ENCODE measurements at regions not wholly inside any gene's neighbourhood (a gene's known extent, or its start where the extent isn't known, plus 50 kb on each side); places are given as distances from the start of the nearest gene placed in this dataset.

GRCh38 chrX:94751611-94752010 is 1077.6 kb downstream of the FAM133A start:
- Histone ChIP-seq H3K36me3 (ENCODE audit: control insufficient read depth in 4 of 4, insufficient read depth in 3 of 4, low read depth in 1 of 4, low read length in 3 of 4) (no peaks in the 10 kb centered on the region), H3K27me3 (ENCODE audit: control insufficient read depth in 4 of 4, insufficient read depth in 4 of 4, low read length in 3 of 4) (peaks cover 0 to 2% (median 0%) of the 10 kb centered on the region in 4 donors), H3K9me3 (ENCODE audit: control insufficient read depth in 4 of 4, low read length in 3 of 4) (peaks cover 0 to 4% (median 0%) of the 10 kb centered on the region in 4 donors), H3K9ac (ENCODE audit: low read depth in 1 of 2, low read length in 2 of 2) (no peak overlapping the region), H3K4me3 (ENCODE audit: low read depth in 1 of 3, low read length in 3 of 3) (no peak overlapping the region), H3K4me1 (ENCODE audit: control insufficient read depth in 4 of 4, insufficient read depth in 4 of 4, low read length in 3 of 4) (no peaks in the 10 kb centered on the region), H3K27ac (ENCODE audit: low read depth in 1 of 2, low read length in 2 of 2) (no peak overlapping the region)
- TF ChIP-seq RAD21 (IDR thresholded peaks at IDR 0.05): no peak
- no peak for TF ChIP-seq RXRA (IDR thresholded peaks at IDR 0.05)
- TF ChIP-seq HNF4A (conservative IDR thresholded peaks at IDR 0.05): no peak
- TF ChIP-seq, protein P1, sequence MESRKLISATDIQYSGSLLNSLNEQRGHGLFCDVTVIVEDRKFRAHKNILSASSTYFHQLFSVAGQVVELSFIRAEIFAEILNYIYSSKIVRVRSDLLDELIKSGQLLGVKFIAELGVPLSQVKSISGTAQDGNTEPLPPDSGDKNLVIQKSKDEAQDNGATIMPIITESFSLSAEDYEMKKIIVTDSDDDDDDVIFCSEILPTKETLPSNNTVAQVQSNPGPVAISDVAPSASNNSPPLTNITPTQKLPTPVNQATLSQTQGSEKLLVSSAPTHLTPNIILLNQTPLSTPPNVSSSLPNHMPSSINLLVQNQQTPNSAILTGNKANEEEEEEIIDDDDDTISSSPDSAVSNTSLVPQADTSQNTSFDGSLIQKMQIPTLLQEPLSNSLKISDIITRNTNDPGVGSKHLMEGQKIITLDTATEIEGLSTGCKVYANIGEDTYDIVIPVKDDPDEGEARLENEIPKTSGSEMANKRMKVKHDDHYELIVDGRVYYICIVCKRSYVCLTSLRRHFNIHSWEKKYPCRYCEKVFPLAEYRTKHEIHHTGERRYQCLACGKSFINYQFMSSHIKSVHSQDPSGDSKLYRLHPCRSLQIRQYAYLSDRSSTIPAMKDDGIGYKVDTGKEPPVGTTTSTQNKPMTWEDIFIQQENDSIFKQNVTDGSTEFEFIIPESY (IDR thresholded peaks at IDR 0.05): no peak
- no peak for TF ChIP-seq NR2F2 (IDR thresholded peaks at IDR 0.05)
- TF ChIP-seq FOXA2 (IDR thresholded peaks at IDR 0.05): no peak
- no peak for TF ChIP-seq SP1 (IDR thresholded peaks at IDR 0.05)
- TF ChIP-seq, protein P2, sequence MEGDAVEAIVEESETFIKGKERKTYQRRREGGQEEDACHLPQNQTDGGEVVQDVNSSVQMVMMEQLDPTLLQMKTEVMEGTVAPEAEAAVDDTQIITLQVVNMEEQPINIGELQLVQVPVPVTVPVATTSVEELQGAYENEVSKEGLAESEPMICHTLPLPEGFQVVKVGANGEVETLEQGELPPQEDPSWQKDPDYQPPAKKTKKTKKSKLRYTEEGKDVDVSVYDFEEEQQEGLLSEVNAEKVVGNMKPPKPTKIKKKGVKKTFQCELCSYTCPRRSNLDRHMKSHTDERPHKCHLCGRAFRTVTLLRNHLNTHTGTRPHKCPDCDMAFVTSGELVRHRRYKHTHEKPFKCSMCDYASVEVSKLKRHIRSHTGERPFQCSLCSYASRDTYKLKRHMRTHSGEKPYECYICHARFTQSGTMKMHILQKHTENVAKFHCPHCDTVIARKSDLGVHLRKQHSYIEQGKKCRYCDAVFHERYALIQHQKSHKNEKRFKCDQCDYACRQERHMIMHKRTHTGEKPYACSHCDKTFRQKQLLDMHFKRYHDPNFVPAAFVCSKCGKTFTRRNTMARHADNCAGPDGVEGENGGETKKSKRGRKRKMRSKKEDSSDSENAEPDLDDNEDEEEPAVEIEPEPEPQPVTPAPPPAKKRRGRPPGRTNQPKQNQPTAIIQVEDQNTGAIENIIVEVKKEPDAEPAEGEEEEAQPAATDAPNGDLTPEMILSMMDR (IDR thresholded peaks at IDR 0.05; ENCODE audit: low read depth, low read length, missing input control): no peak
- no peak for TF ChIP-seq JUND (IDR thresholded peaks at IDR 0.05)
- TF ChIP-seq, protein P3, sequence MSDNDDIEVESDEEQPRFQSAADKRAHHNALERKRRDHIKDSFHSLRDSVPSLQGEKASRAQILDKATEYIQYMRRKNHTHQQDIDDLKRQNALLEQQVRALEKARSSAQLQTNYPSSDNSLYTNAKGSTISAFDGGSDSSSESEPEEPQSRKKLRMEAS (IDR thresholded peaks at IDR 0.05): no peak
- no peak for TF ChIP-seq FOXA1 (IDR thresholded peaks at IDR 0.05)
- TF ChIP-seq ATF3 (IDR thresholded peaks at IDR 0.05): no peak
- TF ChIP-seq, protein P4, sequence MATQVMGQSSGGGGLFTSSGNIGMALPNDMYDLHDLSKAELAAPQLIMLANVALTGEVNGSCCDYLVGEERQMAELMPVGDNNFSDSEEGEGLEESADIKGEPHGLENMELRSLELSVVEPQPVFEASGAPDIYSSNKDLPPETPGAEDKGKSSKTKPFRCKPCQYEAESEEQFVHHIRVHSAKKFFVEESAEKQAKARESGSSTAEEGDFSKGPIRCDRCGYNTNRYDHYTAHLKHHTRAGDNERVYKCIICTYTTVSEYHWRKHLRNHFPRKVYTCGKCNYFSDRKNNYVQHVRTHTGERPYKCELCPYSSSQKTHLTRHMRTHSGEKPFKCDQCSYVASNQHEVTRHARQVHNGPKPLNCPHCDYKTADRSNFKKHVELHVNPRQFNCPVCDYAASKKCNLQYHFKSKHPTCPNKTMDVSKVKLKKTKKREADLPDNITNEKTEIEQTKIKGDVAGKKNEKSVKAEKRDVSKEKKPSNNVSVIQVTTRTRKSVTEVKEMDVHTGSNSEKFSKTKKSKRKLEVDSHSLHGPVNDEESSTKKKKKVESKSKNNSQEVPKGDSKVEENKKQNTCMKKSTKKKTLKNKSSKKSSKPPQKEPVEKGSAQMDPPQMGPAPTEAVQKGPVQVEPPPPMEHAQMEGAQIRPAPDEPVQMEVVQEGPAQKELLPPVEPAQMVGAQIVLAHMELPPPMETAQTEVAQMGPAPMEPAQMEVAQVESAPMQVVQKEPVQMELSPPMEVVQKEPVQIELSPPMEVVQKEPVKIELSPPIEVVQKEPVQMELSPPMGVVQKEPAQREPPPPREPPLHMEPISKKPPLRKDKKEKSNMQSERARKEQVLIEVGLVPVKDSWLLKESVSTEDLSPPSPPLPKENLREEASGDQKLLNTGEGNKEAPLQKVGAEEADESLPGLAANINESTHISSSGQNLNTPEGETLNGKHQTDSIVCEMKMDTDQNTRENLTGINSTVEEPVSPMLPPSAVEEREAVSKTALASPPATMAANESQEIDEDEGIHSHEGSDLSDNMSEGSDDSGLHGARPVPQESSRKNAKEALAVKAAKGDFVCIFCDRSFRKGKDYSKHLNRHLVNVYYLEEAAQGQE (IDR thresholded peaks at IDR 0.05): no peak
- no peak for TF ChIP-seq TAF1 (conservative IDR thresholded peaks at IDR 0.05)
- no peak for TF ChIP-seq HNF4G (IDR thresholded peaks at IDR 0.05)
- DNase-seq (ENCODE audit: low spot score): no peak

GRCh38 chrX:94752434-94753169 is 1078.6 kb downstream of the FAM133A start:
- Histone ChIP-seq H3K9me3 (ENCODE audit: control insufficient read depth in 4 of 4, low read length in 3 of 4) (peaks cover 0 to 4% (median 0%) of the 10 kb centered on the region in 4 donors), H3K27me3 (ENCODE audit: control insufficient read depth in 4 of 4, insufficient read depth in 4 of 4, low read length in 3 of 4) (peaks cover 0 to 2% (median 0%) of the 10 kb centered on the region in 4 donors), H3K27ac (ENCODE audit: low read depth in 1 of 2, low read length in 2 of 2) (no peak overlapping the region), H3K9ac (ENCODE audit: low read depth in 1 of 2, low read length in 2 of 2) (no peak overlapping the region), H3K4me1 (ENCODE audit: control insufficient read depth in 4 of 4, insufficient read depth in 4 of 4, low read length in 3 of 4) (no peaks in the 10 kb centered on the region), H3K36me3 (ENCODE audit: control insufficient read depth in 4 of 4, insufficient read depth in 3 of 4, low read depth in 1 of 4, low read length in 3 of 4) (no peaks in the 10 kb centered on the region), H3K4me3 (ENCODE audit: low read depth in 1 of 3, low read length in 3 of 3) (no peak overlapping the region)
- no peak for DNase-seq (ENCODE audit: low spot score)
- no peak for TF ChIP-seq FOXA2 (IDR thresholded peaks at IDR 0.05)
- no peak for TF ChIP-seq TAF1 (conservative IDR thresholded peaks at IDR 0.05)
- no peak for TF ChIP-seq JUND (IDR thresholded peaks at IDR 0.05)
- no peak for TF ChIP-seq ATF3 (IDR thresholded peaks at IDR 0.05)
- TF ChIP-seq HNF4A (conservative IDR thresholded peaks at IDR 0.05): no peak
- TF ChIP-seq EGR1 (IDR thresholded peaks at IDR 0.05; ENCODE audit: low read depth in 2 of 2): no peak
- TF ChIP-seq, protein P2 (IDR thresholded peaks at IDR 0.05; ENCODE audit: low read depth, low read length, missing input control): no peak
- TF ChIP-seq, protein P3 (IDR thresholded peaks at IDR 0.05): no peak
- no peak for TF ChIP-seq RXRA (IDR thresholded peaks at IDR 0.05)
- no peak for TF ChIP-seq YY1 (IDR thresholded peaks at IDR 0.05)
- no peak for TF ChIP-seq SP1 (IDR thresholded peaks at IDR 0.05)
- TF ChIP-seq NR2F2 (IDR thresholded peaks at IDR 0.05): no peak
- no peak for TF ChIP-seq FOXA1 (IDR thresholded peaks at IDR 0.05)
- TF ChIP-seq HNF4G (IDR thresholded peaks at IDR 0.05): no peak
- TF ChIP-seq, protein P1 (IDR thresholded peaks at IDR 0.05): no peak
- WGBS: 87% methylated on average over 3 of the region's 3 CpGs
